Gastroesophageal sphincter (tissue), 3 donors: ENCODE measurements at regions not wholly inside any gene's neighbourhood (a gene's known extent, or its start where the extent isn't known, plus 50 kb on each side); places are given as distances from the start of the nearest gene placed in this dataset.

Experiments used
- EP300 ChIP-seq: sonication (generic); formaldehyde crosslinking; IDR thresholded peaks from one replicate; pipeline ENCODE4 v1.6.1; 2017; ENCODE audit warnings: antibody characterized with exemption, mild to moderate bottlenecking
- POLR2A ChIP-seq, 2 donors: fragments of 450-650 bp; IDR thresholded peaks; one replicate each; pipeline ENCODE4 v1.6.1; 2017; ENCODE audit warnings: antibody characterized with exemption in 2 of 2, mild to moderate bottlenecking in 2 of 2, moderate library complexity in 1 of 2
- POLR2AphosphoS5 ChIP-seq: sonication (generic); formaldehyde crosslinking; IDR thresholded peaks from one replicate; pipeline ENCODE4 v1.6.1; 2017; ENCODE audit warnings: antibody characterized with exemption
- TF ChIP-seq, protein P1 (sequence below), 4 experiments: fragments of 200-600 bp in 2 of 4; fragments of 450-650 bp in 2 of 4; sonication (generic) in 1 of 4; IDR thresholded peaks; one replicate each; pipeline ENCODE4 v1.5.1; 2017 to 2019; ENCODE audit warnings: antibody characterized with exemption in 4 of 4, mild to moderate bottlenecking in 2 of 4, moderate library complexity in 2 of 4

DNA sequence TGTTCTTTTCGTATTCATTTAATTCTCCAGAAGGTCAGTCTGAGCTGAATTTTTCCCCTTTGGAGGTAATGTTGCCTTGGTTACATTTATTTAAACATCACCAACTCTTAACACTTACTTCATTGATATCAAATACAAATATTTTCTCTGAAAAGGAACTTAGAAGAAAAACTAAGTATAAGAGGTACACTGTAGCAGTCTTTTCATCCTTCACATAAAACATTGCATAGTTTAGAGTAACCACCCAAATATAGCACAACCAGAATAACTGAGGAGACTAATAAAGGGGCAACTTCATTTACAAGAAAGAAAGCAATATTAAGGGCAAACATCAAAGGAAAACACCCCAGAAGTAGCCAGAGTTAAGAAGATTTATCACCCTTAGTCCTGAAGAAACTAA lies 1115.0 kb upstream of the POT1 start:
- TF ChIP-seq, protein P1, sequence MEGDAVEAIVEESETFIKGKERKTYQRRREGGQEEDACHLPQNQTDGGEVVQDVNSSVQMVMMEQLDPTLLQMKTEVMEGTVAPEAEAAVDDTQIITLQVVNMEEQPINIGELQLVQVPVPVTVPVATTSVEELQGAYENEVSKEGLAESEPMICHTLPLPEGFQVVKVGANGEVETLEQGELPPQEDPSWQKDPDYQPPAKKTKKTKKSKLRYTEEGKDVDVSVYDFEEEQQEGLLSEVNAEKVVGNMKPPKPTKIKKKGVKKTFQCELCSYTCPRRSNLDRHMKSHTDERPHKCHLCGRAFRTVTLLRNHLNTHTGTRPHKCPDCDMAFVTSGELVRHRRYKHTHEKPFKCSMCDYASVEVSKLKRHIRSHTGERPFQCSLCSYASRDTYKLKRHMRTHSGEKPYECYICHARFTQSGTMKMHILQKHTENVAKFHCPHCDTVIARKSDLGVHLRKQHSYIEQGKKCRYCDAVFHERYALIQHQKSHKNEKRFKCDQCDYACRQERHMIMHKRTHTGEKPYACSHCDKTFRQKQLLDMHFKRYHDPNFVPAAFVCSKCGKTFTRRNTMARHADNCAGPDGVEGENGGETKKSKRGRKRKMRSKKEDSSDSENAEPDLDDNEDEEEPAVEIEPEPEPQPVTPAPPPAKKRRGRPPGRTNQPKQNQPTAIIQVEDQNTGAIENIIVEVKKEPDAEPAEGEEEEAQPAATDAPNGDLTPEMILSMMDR (IDR thresholded peaks at IDR 0.05), result no peak
- TF ChIP-seq EP300, result no peak
- TF ChIP-seq POLR2A (IDR thresholded peaks at IDR 0.05), result no peak
- no peak for TF ChIP-seq POLR2AphosphoS5
